HG02678 (cell line): ENCODE measurements at regions not wholly inside any gene's neighbourhood (a gene's known extent, or its start where the extent isn't known, plus 50 kb on each side); places are given as distances from the start of the nearest gene placed in this dataset.

ENCODE experiments used
- ATAC-seq: cut with Tn5 transposase; IDR thresholded peaks from one replicate; pipeline ENCODE4 v1.9.1; 2021; ENCODE audit warnings: mild to moderate bottlenecking, moderate library complexity; ENCODE audit not compliant: unreplicated experiment

- ATAC-seq, result no peak
Measured at GRCh38 chr11:70935006-70935768, 317.2 kb downstream of the SHANK2 start.

GRCh38 chr11:70942593-70942992 lies 309.8 kb downstream of the SHANK2 start:
- ATAC-seq, result no peak

- ATAC-seq, result no peak
Measured at GRCh38 chr11:70944141-70944540, 308.2 kb downstream of the SHANK2 start.

- no peak for ATAC-seq
Measured at GRCh38 chr11:70944636-70945035, 307.7 kb downstream of the SHANK2 start.

- ATAC-seq, result no peak
Measured at GRCh38 chr11:70948398-70948797, 304.0 kb downstream of the SHANK2 start.

- ATAC-seq, result no peak
Measured at GRCh38 chr11:70948855-70949531, 303.4 kb downstream of the SHANK2 start.

- ATAC-seq, result no peak
Measured at GRCh38 chr11:70951139-70951804, 301.1 kb downstream of the SHANK2 start.

- ATAC-seq, result no peak
Measured at GRCh38 chr11:70952191-70952590, 300.2 kb downstream of the SHANK2 start.

GRCh38 chr11:70953720-70954119 lies 298.7 kb downstream of the SHANK2 start:
- ATAC-seq, result no peak

- ATAC-seq, result no peak
Measured at GRCh38 chr11:70954471-70954870, 297.9 kb downstream of the SHANK2 start.
